ENCODE measurements at regions not wholly inside any gene's neighbourhood (a gene's known extent, or its start where the extent isn't known, plus 50 kb on each side); places are given as distances from the start of the nearest gene placed in this dataset.
A peak's percentile ranks its signal among the peaks of the same experiment; 100 is the strongest.

- TF ChIP-seq, protein P1, sequence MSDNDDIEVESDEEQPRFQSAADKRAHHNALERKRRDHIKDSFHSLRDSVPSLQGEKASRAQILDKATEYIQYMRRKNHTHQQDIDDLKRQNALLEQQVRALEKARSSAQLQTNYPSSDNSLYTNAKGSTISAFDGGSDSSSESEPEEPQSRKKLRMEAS (IDR thresholded peaks at IDR 0.05) = no peak
- TF ChIP-seq ZFX (IDR thresholded peaks at IDR 0.05) (no peak), SIN3A (IDR thresholded peaks at IDR 0.05; ENCODE audit: low read depth) (no peak), SRF (IDR thresholded peaks at IDR 0.05; ENCODE audit: low read depth) (peak; percentile 66; the same call in 1 of the 2 replicates)
These were observed 362.6 kb downstream of the KLF5 start (continued) for GRCh38 chr13:73421310-73421912.

- ATAC-seq (no peak), DNase-seq (ENCODE audit: low read depth, low spot score) (no peak)
- intact Hi-C loops (cut with micrococcal nuclease) = loop anchor here (5.0 to 10.0 kb wide), 2 partner anchors 194 to 327 kb away; no protein-coding TSS in a partner anchor
- Histone ChIP-seq H4K20me1 (ENCODE audit: insufficient read depth) (no peaks in the 10 kb centered on the region), H3K9me2 (ENCODE audit: insufficient read depth) (no peaks in the 10 kb centered on the region), H3K4me3 (replicated peaks in 1 of 2; ENCODE audit: low read depth in 1 of 2, low read length in 2 of 2) (no peak overlapping the region), H3K79me2 (ENCODE audit: insufficient read depth, low read length) (no peaks in the 10 kb centered on the region), H3K9ac (ENCODE audit: low read length) (no peak overlapping the region), H2AFZ (ENCODE audit: low read depth, low read length, poor library complexity, severe bottlenecking) (no peak overlapping the region), H3K27me3 (ENCODE audit: insufficient read depth, low read length) (no peaks in the 10 kb centered on the region), H3K36me3 (ENCODE audit: control insufficient read depth in 1 of 2, insufficient read depth in 2 of 2, low read length in 2 of 2) (no peaks in the 10 kb centered on the region), H3K4me2 (ENCODE audit: low read length) (no peak overlapping the region), H3K27ac (ENCODE audit: low read depth, low read length) (no peak overlapping the region), H3K9me3 (ENCODE audit: control insufficient read depth in 1 of 2, insufficient read depth in 1 of 2, low read depth in 1 of 2, low read length in 2 of 2) (no peaks in the 10 kb centered on the region), H3K4me1 (ENCODE audit: control insufficient read depth in 1 of 2, insufficient read depth in 2 of 2, low read length in 2 of 2) (peaks cover 14 to 40% of the 10 kb centered on the region in 2 experiments)
- TF ChIP-seq ELF1 (IDR thresholded peaks at IDR 0.05; ENCODE audit: borderline replicate concordance, low read depth) (no peak), FOSL1 (IDR thresholded peaks at IDR 0.05; ENCODE audit: low read depth) (no peak), RAD21 (IDR thresholded peaks at IDR 0.05; ENCODE audit: low read depth) (no peak), JUND (IDR thresholded peaks at IDR 0.05) (no peak), REST (IDR thresholded peaks at IDR 0.05; ENCODE audit: low read depth) (no peak), EZH2phosphoT487 (IDR thresholded peaks at IDR 0.05; ENCODE audit: borderline replicate concordance) (no peak), POLR2AphosphoS5 (IDR thresholded peaks at IDR 0.05; ENCODE audit: low read depth, low read length) (no peak), TCF7L2 (IDR thresholded peaks at IDR 0.05; ENCODE audit: borderline replicate concordance, extremely low read depth, insufficient read depth, insufficient read length) (no peak), SP1 (IDR thresholded peaks at IDR 0.05; ENCODE audit: low read depth) (no peak), SIN3A (IDR thresholded peaks at IDR 0.05; ENCODE audit: low read depth) (no peak), YY1 (IDR thresholded peaks at IDR 0.05; ENCODE audit: extremely low read depth, insufficient replicate concordance, low read depth, low read length) (no peak), POLR2A (IDR thresholded peaks at IDR 0.05; ENCODE audit: borderline replicate concordance, extremely low read depth, insufficient read depth, insufficient read length) (no peak), SRF (IDR thresholded peaks at IDR 0.05; ENCODE audit: low read depth) (no peak)
- TF ChIP-seq, protein P1 (IDR thresholded peaks at IDR 0.05) = no peak
- TF ChIP-seq, protein P2, sequence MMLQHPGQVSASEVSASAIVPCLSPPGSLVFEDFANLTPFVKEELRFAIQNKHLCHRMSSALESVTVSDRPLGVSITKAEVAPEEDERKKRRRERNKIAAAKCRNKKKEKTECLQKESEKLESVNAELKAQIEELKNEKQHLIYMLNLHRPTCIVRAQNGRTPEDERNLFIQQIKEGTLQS (IDR thresholded peaks at IDR 0.05) = no peak
- CTCF ChIA-PET = no interaction called here
- no TSS peak for BruUV-seq (replicated peaks)
- RAD21 ChIA-PET (ENCODE audit: low non-redundant PET in 1 of 2, low total read pairs in 2 of 2, uncharacterized antibody in 2 of 2, unreplicated experiment in 2 of 2) = no interaction called here
- POLR2A ChIA-PET = no interaction called here
These were observed 360.4 kb downstream of the KLF5 start for GRCh38 chr13:73419186-73419585.

Measured in HCT116 (cell line).